GM23338 (cell line): ENCODE measurements at regions not wholly inside any gene's neighbourhood (a gene's known extent, or its start where the extent isn't known, plus 50 kb on each side); places are given as distances from the start of the nearest gene placed in this dataset.

Experiments used
- ATAC-seq: fragments of 200-7000 bp; cut with Tn5 transposase; 3 replicates; pipeline ENCODE4 v1.9.1; 2020
- DNase-seq: peaks from one replicate; pipeline ENCODE4 v3.0.0-alpha.2; 2015; ENCODE audit warnings: low spot score
- H2AFZ ChIP-seq: fragments of 200-600 bp; sonication (generic); 2 replicates; pipeline ENCODE4 v1.8.0; 2016; ENCODE audit warnings: antibody characterized with exemption, mild to moderate bottlenecking, moderate library complexity
- H3F3A ChIP-seq: fragments of 200-600 bp; sonication (generic); replicated peaks from 2 replicates; pipeline ENCODE4 v1.8.0; 2017; ENCODE audit warnings: antibody characterized with exemption, mixed run types, low read depth
- H3K27ac ChIP-seq: fragments of 200-600 bp; sonication (generic); 2 replicates; pipeline ENCODE4 v1.6.1; 2016; ENCODE audit warnings: low read depth
- H3K27me3 ChIP-seq: fragments of 200-600 bp; sonication (generic); 2 replicates; pipeline ENCODE4 v1.8.0; 2016; ENCODE audit warnings: mild to moderate bottlenecking, mixed run types, moderate library complexity; ENCODE audit not compliant: insufficient read depth
- H3K36me3 ChIP-seq: fragments of 200-600 bp; sonication (generic); 2 replicates; pipeline ENCODE4 v1.8.0; 2016; ENCODE audit warnings: mild to moderate bottlenecking; ENCODE audit not compliant: insufficient read depth
- H3K4me1 ChIP-seq: fragments of 200-600 bp; sonication (generic); 2 replicates; pipeline ENCODE4 v1.8.0; 2016; ENCODE audit warnings: mild to moderate bottlenecking, moderate library complexity; ENCODE audit not compliant: insufficient read depth
- H3K4me2 ChIP-seq: fragments of 200-600 bp; sonication (generic); 2 replicates; pipeline ENCODE4 v1.7.1; 2017; ENCODE audit warnings: mixed run types
- H3K4me3 ChIP-seq: fragments of 200-600 bp; sonication (generic); 2 replicates; pipeline ENCODE4 v1.6.1; 2016; ENCODE audit warnings: mixed run types
- H3K79me2 ChIP-seq: fragments of 200-600 bp; sonication (generic); replicated peaks from 2 replicates; pipeline ENCODE4 v1.8.0; 2017; ENCODE audit warnings: mild to moderate bottlenecking; ENCODE audit not compliant: insufficient read depth
- H3K9me2 ChIP-seq: fragments of 200-600 bp; sonication (generic); 2 replicates; pipeline ENCODE4 v1.8.0; 2017; ENCODE audit not compliant: insufficient read depth
- H4K20me1 ChIP-seq: fragments of 200-600 bp; sonication (generic); replicated peaks from 2 replicates; pipeline ENCODE4 v1.8.0; 2017; ENCODE audit warnings: mild to moderate bottlenecking; ENCODE audit not compliant: insufficient read depth
- H3K27ac Mint-ChIP-seq: 2 replicates; pipeline ENCODE4 v1.8.0; 2020; ENCODE audit warnings: inconsistent platforms, mild to moderate bottlenecking, moderate library complexity, mixed read lengths
- H3K27me3 Mint-ChIP-seq: 3 replicates; pipeline ENCODE4 v1.8.0; 2022; ENCODE audit warnings: low read depth, mild to moderate bottlenecking, moderate library complexity, mixed read lengths, inconsistent platforms; ENCODE audit not compliant: insufficient read depth, poor library complexity
- H3K36me3 Mint-ChIP-seq: 3 replicates; pipeline ENCODE4 v1.8.0; 2021; ENCODE audit warnings: low read depth, mild to moderate bottlenecking, inconsistent platforms, moderate library complexity, mixed read lengths
- H3K4me1 Mint-ChIP-seq: 3 replicates; pipeline ENCODE4 v1.8.0; 2020; ENCODE audit warnings: mild to moderate bottlenecking, inconsistent platforms, mixed read lengths
- H3K4me3 Mint-ChIP-seq: 3 replicates; pipeline ENCODE4 v1.8.0; 2021; ENCODE audit warnings: moderate library complexity, mild to moderate bottlenecking, inconsistent platforms, mixed read lengths
- H3K9me3 Mint-ChIP-seq: 3 replicates; pipeline ENCODE4 v1.8.0; 2020; ENCODE audit warnings: moderate library complexity, mild to moderate bottlenecking, inconsistent platforms, mixed read lengths
- CREB1 ChIP-seq: fragments of 250-450 bp; sonication (Bioruptor Pico); IDR thresholded peaks from 2 replicates; pipeline ENCODE4 v1.5.0; 2020; ENCODE audit warnings: low read depth, mild to moderate bottlenecking, moderate library complexity
- EZH2 ChIP-seq: fragments of 200-600 bp; sonication (generic); IDR thresholded peaks from one replicate; pipeline ENCODE4 v1.8.0; 2017; ENCODE audit warnings: antibody characterized with exemption, mild to moderate bottlenecking, low read depth; ENCODE audit not compliant: unreplicated experiment
- EZH2phosphoT487 ChIP-seq: fragments of 200-600 bp; sonication (generic); IDR thresholded peaks from one replicate; pipeline ENCODE4 v1.8.1; 2018; ENCODE audit warnings: antibody characterized with exemption; ENCODE audit not compliant: unreplicated experiment
- JUNB ChIP-seq: IDR thresholded peaks from one replicate; pipeline ENCODE4 v1.6.1; 2016; ENCODE audit warnings: antibody characterized with exemption; ENCODE audit not compliant: unreplicated experiment
- NANOG ChIP-seq: IDR thresholded peaks from 2 replicates; pipeline ENCODE4 v1.6.1; 2016; ENCODE audit warnings: antibody characterized with exemption, borderline replicate concordance
- POLR2AphosphoS5 ChIP-seq: IDR thresholded peaks from 2 replicates; pipeline ENCODE4 v1.6.1; 2016; ENCODE audit warnings: antibody characterized with exemption, low read depth
- STAT1 ChIP-seq: IDR thresholded peaks from one replicate; pipeline ENCODE4 v1.6.1; 2016; ENCODE audit warnings: antibody characterized with exemption; ENCODE audit not compliant: unreplicated experiment
- ZNF114 ChIP-seq: fragments of 250-450 bp; sonication (Bioruptor Pico); IDR thresholded peaks from 2 replicates; pipeline ENCODE4 v1.5.0; 2020; ENCODE audit warnings: mild to moderate bottlenecking, moderate library complexity
- ZNF331 ChIP-seq: fragments of 250-450 bp; sonication (Bioruptor Pico); IDR thresholded peaks from 2 replicates; pipeline ENCODE4 v1.5.0; 2020; ENCODE audit warnings: low read depth, mild to moderate bottlenecking, moderate library complexity
- TF ChIP-seq, protein P1 (sequence below): IDR thresholded peaks from 2 replicates; pipeline ENCODE4 v1.6.1; 2016; ENCODE audit warnings: antibody characterized with exemption
- TF ChIP-seq, protein P2 (sequence below): IDR thresholded peaks from one replicate; pipeline ENCODE4 v1.6.1; 2018; ENCODE audit warnings: antibody characterized with exemption; ENCODE audit not compliant: unreplicated experiment
- TF ChIP-seq, protein P3 (sequence below), 2 experiments: fragments of 200-600 bp in 1 of 2; sonication (generic) in 1 of 2; conservative IDR thresholded peaks; 2 replicates each; pipeline versions ENCODE4 v1.5.1 to v1.6.1; 2016 to 2017; ENCODE audit warnings: antibody characterized with exemption in 2 of 2, low read depth in 2 of 2, mild to moderate bottlenecking in 2 of 2, moderate library complexity in 1 of 2
- TF ChIP-seq, protein P4 (sequence below): fragments of 250-450 bp; sonication (Bioruptor Pico); IDR thresholded peaks from 2 replicates; pipeline ENCODE4 v1.5.0; 2020; ENCODE audit warnings: mild to moderate bottlenecking, moderate library complexity

DNA sequence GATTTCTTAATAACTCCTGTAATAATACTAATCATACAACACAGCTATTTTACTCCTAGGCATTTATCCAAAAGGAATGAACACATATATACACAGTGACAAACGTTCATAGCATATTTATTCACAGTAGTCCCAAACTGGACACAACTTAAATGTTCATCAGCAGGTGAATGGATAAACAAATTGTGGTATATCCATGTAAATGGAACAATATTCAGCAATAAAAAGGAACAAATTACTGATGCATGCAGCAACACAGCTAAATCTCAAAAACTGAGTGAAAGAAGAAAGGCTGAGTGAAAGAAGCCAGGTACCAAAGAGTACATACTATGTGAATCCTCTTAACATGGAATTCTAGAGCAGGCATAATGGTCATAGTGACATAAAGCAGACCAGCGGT is 242.7 kb upstream of the USP24 start:
- Histone ChIP-seq H3K4me1 (no peaks in the 10 kb centered on the region), H3K4me3 (no peak overlapping the region), H3K27me3 (no peaks in the 10 kb centered on the region), H2AFZ (no peak overlapping the region), H3K79me2 (no peaks in the 10 kb centered on the region), H3K36me3 (no peaks in the 10 kb centered on the region), H3K4me2 (no peak overlapping the region), H3K9me2 (no peaks in the 10 kb centered on the region), H3K27ac (no peak overlapping the region), H3F3A (no peaks in the 10 kb centered on the region), H4K20me1 (no peaks in the 10 kb centered on the region)
- Mint-ChIP-seq H3K9me3 (peaks cover 25% of the 10 kb centered on the region), H3K4me1 (no peaks in the 10 kb centered on the region), H3K36me3 (peaks cover 3% of the 10 kb centered on the region; the same call in 1 of the 3 replicates), H3K27ac (no peak overlapping the region), H3K4me3 (no peak overlapping the region), H3K27me3 (no peaks in the 10 kb centered on the region)
- no peak for ATAC-seq
- DNase-seq: no peak
- TF ChIP-seq EZH2 (no peak), POLR2AphosphoS5 (no peak), STAT1 (no peak), JUNB (no peak), EZH2phosphoT487 (no peak), ZNF331 (CRISPR knock-in tag) (no peak), NANOG (no peak), CREB1 (CRISPR knock-in tag) (no peak), ZNF114 (CRISPR knock-in tag) (no peak)
- TF ChIP-seq, protein P1, sequence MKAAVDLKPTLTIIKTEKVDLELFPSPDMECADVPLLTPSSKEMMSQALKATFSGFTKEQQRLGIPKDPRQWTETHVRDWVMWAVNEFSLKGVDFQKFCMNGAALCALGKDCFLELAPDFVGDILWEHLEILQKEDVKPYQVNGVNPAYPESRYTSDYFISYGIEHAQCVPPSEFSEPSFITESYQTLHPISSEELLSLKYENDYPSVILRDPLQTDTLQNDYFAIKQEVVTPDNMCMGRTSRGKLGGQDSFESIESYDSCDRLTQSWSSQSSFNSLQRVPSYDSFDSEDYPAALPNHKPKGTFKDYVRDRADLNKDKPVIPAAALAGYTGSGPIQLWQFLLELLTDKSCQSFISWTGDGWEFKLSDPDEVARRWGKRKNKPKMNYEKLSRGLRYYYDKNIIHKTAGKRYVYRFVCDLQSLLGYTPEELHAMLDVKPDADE: no peak
- TF ChIP-seq, protein P2, sequence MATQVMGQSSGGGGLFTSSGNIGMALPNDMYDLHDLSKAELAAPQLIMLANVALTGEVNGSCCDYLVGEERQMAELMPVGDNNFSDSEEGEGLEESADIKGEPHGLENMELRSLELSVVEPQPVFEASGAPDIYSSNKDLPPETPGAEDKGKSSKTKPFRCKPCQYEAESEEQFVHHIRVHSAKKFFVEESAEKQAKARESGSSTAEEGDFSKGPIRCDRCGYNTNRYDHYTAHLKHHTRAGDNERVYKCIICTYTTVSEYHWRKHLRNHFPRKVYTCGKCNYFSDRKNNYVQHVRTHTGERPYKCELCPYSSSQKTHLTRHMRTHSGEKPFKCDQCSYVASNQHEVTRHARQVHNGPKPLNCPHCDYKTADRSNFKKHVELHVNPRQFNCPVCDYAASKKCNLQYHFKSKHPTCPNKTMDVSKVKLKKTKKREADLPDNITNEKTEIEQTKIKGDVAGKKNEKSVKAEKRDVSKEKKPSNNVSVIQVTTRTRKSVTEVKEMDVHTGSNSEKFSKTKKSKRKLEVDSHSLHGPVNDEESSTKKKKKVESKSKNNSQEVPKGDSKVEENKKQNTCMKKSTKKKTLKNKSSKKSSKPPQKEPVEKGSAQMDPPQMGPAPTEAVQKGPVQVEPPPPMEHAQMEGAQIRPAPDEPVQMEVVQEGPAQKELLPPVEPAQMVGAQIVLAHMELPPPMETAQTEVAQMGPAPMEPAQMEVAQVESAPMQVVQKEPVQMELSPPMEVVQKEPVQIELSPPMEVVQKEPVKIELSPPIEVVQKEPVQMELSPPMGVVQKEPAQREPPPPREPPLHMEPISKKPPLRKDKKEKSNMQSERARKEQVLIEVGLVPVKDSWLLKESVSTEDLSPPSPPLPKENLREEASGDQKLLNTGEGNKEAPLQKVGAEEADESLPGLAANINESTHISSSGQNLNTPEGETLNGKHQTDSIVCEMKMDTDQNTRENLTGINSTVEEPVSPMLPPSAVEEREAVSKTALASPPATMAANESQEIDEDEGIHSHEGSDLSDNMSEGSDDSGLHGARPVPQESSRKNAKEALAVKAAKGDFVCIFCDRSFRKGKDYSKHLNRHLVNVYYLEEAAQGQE: no peak
- TF ChIP-seq, protein P3, sequence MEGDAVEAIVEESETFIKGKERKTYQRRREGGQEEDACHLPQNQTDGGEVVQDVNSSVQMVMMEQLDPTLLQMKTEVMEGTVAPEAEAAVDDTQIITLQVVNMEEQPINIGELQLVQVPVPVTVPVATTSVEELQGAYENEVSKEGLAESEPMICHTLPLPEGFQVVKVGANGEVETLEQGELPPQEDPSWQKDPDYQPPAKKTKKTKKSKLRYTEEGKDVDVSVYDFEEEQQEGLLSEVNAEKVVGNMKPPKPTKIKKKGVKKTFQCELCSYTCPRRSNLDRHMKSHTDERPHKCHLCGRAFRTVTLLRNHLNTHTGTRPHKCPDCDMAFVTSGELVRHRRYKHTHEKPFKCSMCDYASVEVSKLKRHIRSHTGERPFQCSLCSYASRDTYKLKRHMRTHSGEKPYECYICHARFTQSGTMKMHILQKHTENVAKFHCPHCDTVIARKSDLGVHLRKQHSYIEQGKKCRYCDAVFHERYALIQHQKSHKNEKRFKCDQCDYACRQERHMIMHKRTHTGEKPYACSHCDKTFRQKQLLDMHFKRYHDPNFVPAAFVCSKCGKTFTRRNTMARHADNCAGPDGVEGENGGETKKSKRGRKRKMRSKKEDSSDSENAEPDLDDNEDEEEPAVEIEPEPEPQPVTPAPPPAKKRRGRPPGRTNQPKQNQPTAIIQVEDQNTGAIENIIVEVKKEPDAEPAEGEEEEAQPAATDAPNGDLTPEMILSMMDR (conservative IDR thresholded peaks at IDR 0.05; ENCODE audit: low read depth in 2 of 2): no peak
- TF ChIP-seq, protein P4, sequence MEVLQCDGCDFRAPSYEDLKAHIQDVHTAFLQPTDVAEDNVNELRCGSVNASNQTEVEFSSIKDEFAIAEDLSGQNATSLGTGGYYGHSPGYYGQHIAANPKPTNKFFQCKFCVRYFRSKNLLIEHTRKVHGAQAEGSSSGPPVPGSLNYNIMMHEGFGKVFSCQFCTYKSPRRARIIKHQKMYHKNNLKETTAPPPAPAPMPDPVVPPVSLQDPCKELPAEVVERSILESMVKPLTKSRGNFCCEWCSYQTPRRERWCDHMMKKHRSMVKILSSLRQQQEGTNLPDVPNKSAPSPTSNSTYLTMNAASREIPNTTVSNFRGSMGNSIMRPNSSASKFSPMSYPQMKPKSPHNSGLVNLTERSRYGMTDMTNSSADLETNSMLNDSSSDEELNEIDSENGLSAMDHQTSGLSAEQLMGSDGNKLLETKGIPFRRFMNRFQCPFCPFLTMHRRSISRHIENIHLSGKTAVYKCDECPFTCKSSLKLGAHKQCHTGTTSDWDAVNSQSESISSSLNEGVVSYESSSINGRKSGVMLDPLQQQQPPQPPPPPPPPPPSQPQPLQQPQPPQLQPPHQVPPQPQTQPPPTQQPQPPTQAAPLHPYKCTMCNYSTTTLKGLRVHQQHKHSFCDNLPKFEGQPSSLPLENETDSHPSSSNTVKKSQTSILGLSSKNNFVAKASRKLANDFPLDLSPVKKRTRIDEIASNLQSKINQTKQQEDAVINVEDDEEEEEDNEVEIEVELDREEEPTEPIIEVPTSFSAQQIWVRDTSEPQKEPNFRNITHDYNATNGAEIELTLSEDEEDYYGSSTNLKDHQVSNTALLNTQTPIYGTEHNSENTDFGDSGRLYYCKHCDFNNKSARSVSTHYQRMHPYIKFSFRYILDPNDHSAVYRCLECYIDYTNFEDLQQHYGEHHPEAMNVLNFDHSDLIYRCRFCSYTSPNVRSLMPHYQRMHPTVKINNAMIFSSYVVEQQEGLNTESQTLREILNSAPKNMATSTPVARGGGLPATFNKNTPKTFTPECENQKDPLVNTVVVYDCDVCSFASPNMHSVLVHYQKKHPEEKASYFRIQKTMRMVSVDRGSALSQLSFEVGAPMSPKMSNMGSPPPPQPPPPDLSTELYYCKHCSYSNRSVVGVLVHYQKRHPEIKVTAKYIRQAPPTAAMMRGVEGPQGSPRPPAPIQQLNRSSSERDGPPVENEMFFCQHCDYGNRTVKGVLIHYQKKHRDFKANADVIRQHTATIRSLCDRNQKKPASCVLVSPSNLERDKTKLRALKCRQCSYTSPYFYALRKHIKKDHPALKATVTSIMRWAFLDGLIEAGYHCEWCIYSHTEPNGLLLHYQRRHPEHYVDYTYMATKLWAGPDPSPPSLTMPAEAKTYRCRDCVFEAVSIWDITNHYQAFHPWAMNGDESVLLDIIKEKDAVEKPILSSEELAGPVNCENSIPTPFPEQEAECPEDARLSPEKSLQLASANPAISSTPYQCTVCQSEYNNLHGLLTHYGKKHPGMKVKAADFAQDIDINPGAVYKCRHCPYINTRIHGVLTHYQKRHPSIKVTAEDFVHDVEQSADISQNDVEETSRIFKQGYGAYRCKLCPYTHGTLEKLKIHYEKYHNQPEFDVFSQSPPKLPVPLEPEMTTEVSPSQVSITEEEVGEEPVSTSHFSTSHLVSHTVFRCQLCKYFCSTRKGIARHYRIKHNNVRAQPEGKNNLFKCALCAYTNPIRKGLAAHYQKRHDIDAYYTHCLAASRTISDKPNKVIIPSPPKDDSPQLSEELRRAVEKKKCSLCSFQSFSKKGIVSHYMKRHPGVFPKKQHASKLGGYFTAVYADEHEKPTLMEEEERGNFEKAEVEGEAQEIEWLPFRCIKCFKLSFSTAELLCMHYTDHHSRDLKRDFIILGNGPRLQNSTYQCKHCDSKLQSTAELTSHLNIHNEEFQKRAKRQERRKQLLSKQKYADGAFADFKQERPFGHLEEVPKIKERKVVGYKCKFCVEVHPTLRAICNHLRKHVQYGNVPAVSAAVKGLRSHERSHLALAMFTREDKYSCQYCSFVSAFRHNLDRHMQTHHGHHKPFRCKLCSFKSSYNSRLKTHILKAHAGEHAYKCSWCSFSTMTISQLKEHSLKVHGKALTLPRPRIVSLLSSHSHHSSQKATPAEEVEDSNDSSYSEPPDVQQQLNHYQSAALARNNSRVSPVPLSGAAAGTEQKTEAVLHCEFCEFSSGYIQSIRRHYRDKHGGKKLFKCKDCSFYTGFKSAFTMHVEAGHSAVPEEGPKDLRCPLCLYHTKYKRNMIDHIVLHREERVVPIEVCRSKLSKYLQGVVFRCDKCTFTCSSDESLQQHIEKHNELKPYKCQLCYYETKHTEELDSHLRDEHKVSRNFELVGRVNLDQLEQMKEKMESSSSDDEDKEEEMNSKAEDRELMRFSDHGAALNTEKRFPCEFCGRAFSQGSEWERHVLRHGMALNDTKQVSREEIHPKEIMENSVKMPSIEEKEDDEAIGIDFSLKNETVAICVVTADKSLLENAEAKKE (CRISPR knock-in tag): no peak
